ENCODE measurements at regions not wholly inside any gene's neighbourhood (a gene's known extent, or its start where the extent isn't known, plus 50 kb on each side); places are given as distances from the start of the nearest gene placed in this dataset.

GRCh38 chr12:93177208-93178153 is 200.2 kb upstream of the NUDT4 start:
- no peak for DNase-seq

- DNase-seq: no peak
These were observed 199.4 kb upstream of the NUDT4 start for GRCh38 chr12:93178154-93178878.

- DNase-seq: no peak
These were observed 197.9 kb upstream of the NUDT4 start for GRCh38 chr12:93179792-93180191.

GRCh38 chr12:93180566-93180965 is 197.2 kb upstream of the NUDT4 start:
- no peak for DNase-seq

- DNase-seq: no peak
These were observed 196.2 kb upstream of the NUDT4 start for GRCh38 chr12:93181409-93181965.

- no peak for DNase-seq
These were observed 193.6 kb upstream of the NUDT4 start for GRCh38 chr12:93183940-93184671.

- DNase-seq: no peak
These were observed 192.9 kb upstream of the NUDT4 start for GRCh38 chr12:93184672-93185368.

- DNase-seq: no peak
These were observed 192.4 kb upstream of the NUDT4 start for GRCh38 chr12:93185369-93185741.

GRCh38 chr12:93186131-93186530 is 191.6 kb upstream of the NUDT4 start:
- DNase-seq: no peak

- DNase-seq: no peak
These were observed 191.1 kb upstream of the NUDT4 start for GRCh38 chr12:93186621-93187020.

- DNase-seq: no peak
These were observed 186.3 kb upstream of the NUDT4 start for GRCh38 chr12:93191423-93191822.

GRCh38 chr12:93191956-93192355 is 185.8 kb upstream of the NUDT4 start:
- DNase-seq: no peak

- DNase-seq: no peak
These were observed 184.8 kb upstream of the NUDT4 start for GRCh38 chr12:93192878-93193277.

- no peak for DNase-seq
These were observed 182.2 kb upstream of the NUDT4 start for GRCh38 chr12:93195511-93195910.

GRCh38 chr12:93197067-93197593 is 180.6 kb upstream of the NUDT4 start:
- no peak for DNase-seq

- no peak for DNase-seq
These were observed 179.6 kb upstream of the NUDT4 start for GRCh38 chr12:93198086-93198485.

GRCh38 chr12:93199831-93200236 is 177.9 kb upstream of the NUDT4 start:
- DNase-seq: no peak

- DNase-seq: no peak
These were observed 177.3 kb upstream of the NUDT4 start for GRCh38 chr12:93200291-93200917.

GRCh38 chr12:93201990-93202389 is 175.7 kb upstream of the NUDT4 start:
- DNase-seq: no peak

- DNase-seq: no peak
These were observed 175.0 kb upstream of the NUDT4 start for GRCh38 chr12:93202688-93203087.

GRCh38 chr12:93203361-93203760 is 174.4 kb upstream of the NUDT4 start:
- no peak for DNase-seq
